NCI-H345 (cell line): ENCODE measurements at regions not wholly inside any gene's neighbourhood (a gene's known extent, or its start where the extent isn't known, plus 50 kb on each side); places are given as distances from the start of the nearest gene placed in this dataset.
"Not testable (repeated sequence)": the region's sequence is repeated elsewhere in the genome, so short reads cannot be mapped to it uniquely, and the experiment has no call there.

Source experiments
- DNase-seq: peaks from one replicate; lab custom pipeline; 2025; lab: John Stamatoyannopoulos, UW

GRCh38 chr9:115462623-115463022, 344.7 kb upstream of the TNC start:
- DNase-seq, result no peak

GRCh38 chr9:115466756-115467155, 348.8 kb upstream of the TNC start:
- DNase-seq, result no peak

- DNase-seq, result no peak
Observed at GRCh38 chr9:115469841-115470240, 351.9 kb upstream of the TNC start.

- not testable (repeated sequence) for DNase-seq
Observed at GRCh38 chr9:115473032-115473431, 355.1 kb upstream of the TNC start.

GRCh38 chr9:115481769-115482168, 363.8 kb upstream of the TNC start:
- DNase-seq, result no peak

GRCh38 chr9:115482747-115483146, 364.8 kb upstream of the TNC start:
- DNase-seq, result no peak

- DNase-seq, result no peak
Observed at GRCh38 chr9:115492869-115493268, 374.9 kb upstream of the TNC start.

- DNase-seq, result no peak
Observed at GRCh38 chr9:115494393-115494792, 376.4 kb upstream of the TNC start.

- peak; percentile 62 for DNase-seq
Observed at GRCh38 chr9:115495052-115495635, 377.2 kb upstream of the TNC start.

GRCh38 chr9:115495836-115496235, 377.9 kb upstream of the TNC start:
- no peak for DNase-seq

- DNase-seq, result no peak
Observed at GRCh38 chr9:115498303-115498702, 380.3 kb upstream of the TNC start.

- no peak for DNase-seq
Observed at GRCh38 chr9:115507148-115507547, 389.2 kb upstream of the TNC start.

GRCh38 chr9:115513148-115513547, 395.2 kb upstream of the TNC start:
- DNase-seq, result no peak

GRCh38 chr9:115514454-115514853, 396.5 kb upstream of the TNC start:
- no peak for DNase-seq

- DNase-seq, result no peak
Observed at GRCh38 chr9:115517335-115518075, 399.5 kb upstream of the TNC start.

GRCh38 chr9:115520646-115521045, 402.7 kb upstream of the TNC start:
- DNase-seq, result no peak

- no peak for DNase-seq
Observed at GRCh38 chr9:115522912-115523311, 405.0 kb upstream of the TNC start.

- DNase-seq, result peak; percentile 47
Observed at GRCh38 chr9:115524453-115525059, 406.6 kb upstream of the TNC start.

- DNase-seq, result no peak
Observed at GRCh38 chr9:115525111-115526058, 407.4 kb upstream of the TNC start.

GRCh38 chr9:115531410-115532125, 413.6 kb upstream of the TNC start:
- no peak for DNase-seq

GRCh38 chr9:115533511-115533910, 415.6 kb upstream of the TNC start:
- no peak for DNase-seq

GRCh38 chr9:115540091-115540490, 422.1 kb upstream of the TNC start:
- DNase-seq, result no peak
